Spleen (tissue), 11 donors: ENCODE measurements at regions not wholly inside any gene's neighbourhood (a gene's known extent, or its start where the extent isn't known, plus 50 kb on each side); places are given as distances from the start of the nearest gene placed in this dataset.

Experiments
- DNase-seq: peaks from one replicate; pipeline ENCODE4 v3.0.0-alpha.2; 2020
- H3K27ac ChIP-seq, 8 donors: fragments of 200-600 bp; sonication (generic) in 7 of 8; 1 replicate in 4 of 8; 2 replicates in 4 of 8; pipeline versions ENCODE4 v1.5.0 to v1.8.0; 2016 to 2021; ENCODE audit warnings: inconsistent platforms in 4 of 8, mild to moderate bottlenecking in 4 of 8, moderate library complexity in 1 of 8
- H3K27me3 ChIP-seq, 7 donors: fragments of 200-600 bp; sonication (generic) in 6 of 7; replicated peaks in 1 of 7; 1 replicate in 4 of 7; 2 replicates in 3 of 7; pipeline versions ENCODE4 v1.5.0 to v1.8.0; 2016 to 2021; ENCODE audit warnings: inconsistent platforms in 3 of 7, mild to moderate bottlenecking in 1 of 7
- H3K36me3 ChIP-seq, 6 donors: fragments of 200-600 bp; sonication (generic) in 5 of 6; 1 replicate in 4 of 6; 2 replicates in 2 of 6; pipeline versions ENCODE4 v1.5.0 to v1.8.0; 2016 to 2021; ENCODE audit warnings: inconsistent platforms in 2 of 6
- H3K4me1 ChIP-seq, 6 donors: fragments of 200-600 bp; sonication (generic) in 5 of 6; 1 replicate in 3 of 6; 2 replicates in 3 of 6; pipeline versions ENCODE4 v1.5.0 to v1.8.0; 2016 to 2021; ENCODE audit warnings: inconsistent platforms in 3 of 6
- H3K4me3 ChIP-seq, 8 donors: fragments of 200-600 bp; sonication (generic) in 7 of 8; 1 replicate in 4 of 8; 2 replicates in 4 of 8; pipeline versions ENCODE4 v1.5.0 to v1.8.0; 2016 to 2021; ENCODE audit warnings: inconsistent platforms in 4 of 8, mild to moderate bottlenecking in 4 of 8, moderate library complexity in 2 of 8
- H3K9me3 ChIP-seq, 8 donors: fragments of 200-600 bp; sonication (generic) in 7 of 8; 1 replicate in 4 of 8; 2 replicates in 4 of 8; pipeline versions ENCODE4 v1.5.0 to v1.8.0; 2016 to 2021; ENCODE audit warnings: inconsistent platforms in 4 of 8
- CTCF ChIP-seq, 11 experiments: fragments of 200-600 bp in 7 of 11; fragments of 450-650 bp in 4 of 11; sonication (generic) in 4 of 11; IDR thresholded peaks in 8 of 11; conservative IDR thresholded peaks in 3 of 11; 1 replicate in 7 of 11; 2 replicates in 4 of 11; pipeline versions ENCODE4 v1.4.0 to v1.8.0; 2016 to 2021; ENCODE audit warnings: antibody characterized with exemption in 11 of 11, inconsistent platforms in 4 of 11, mild to moderate bottlenecking in 1 of 11
- POLR2A ChIP-seq, 3 donors: fragments of 450-650 bp; IDR thresholded peaks; one replicate each; pipeline ENCODE4 v1.5.1; 2017; ENCODE audit warnings: antibody characterized with exemption in 3 of 3, mild to moderate bottlenecking in 1 of 3
- POLR2AphosphoS5 ChIP-seq, 3 donors: sonication (generic); formaldehyde crosslinking; IDR thresholded peaks; one replicate each; pipeline ENCODE4 v1.5.1; 2017; ENCODE audit warnings: antibody characterized with exemption in 3 of 3
- WGBS, 5 donors: extraction: QIAGEN DNeasy Blood & Tissue Kit in 3 of 5; methylation state at CpG; one replicate each; pipeline versions ENCODE4 v1.1.5 to v1.1.7; 2013 to 2018; 5-methylcytosine and 5-hydroxymethylcytosine counted together
- intact Hi-C: fragments of 100-400 bp; cut with DNase I; formaldehyde crosslinking; loops from one replicate; pipeline ENCODE4 v1.15.0; 2023; ENCODE audit warnings: low total_unique reads
- donor health status: healthy with polysubstance abuse.
- donor health status: DM: no; HTN: no; CAD: no; lungs with moderate emphysema.
- donor health status: DM: no; HTN: no; CAD: no.
- donor health status: Bipolar disorder and iron deficiency.
- donor health status: healthy.
- donor health status: DM: no; HTN: no; CAD: no.
- donor health status: DM: yes; HTN: yes; CAD: no.

- DNase-seq: no peak
- H3K36me3 ChIP-seq: no peaks in the 10 kb centered on the region
- H3K4me3 ChIP-seq: no peak overlapping the region
- peaks cover 0 to 3% (median 0%) of the 10 kb centered on the region in 8 donors for H3K9me3 ChIP-seq
- H3K27me3 ChIP-seq: no peaks in the 10 kb centered on the region
- intact Hi-C loops: no loop called here
- TF ChIP-seq POLR2AphosphoS5 (IDR thresholded peaks at IDR 0.05) (no peak), CTCF (IDR thresholded peaks at IDR 0.05 in 8 of 11, conservative IDR thresholded peaks at IDR 0.05 in 3 of 11) (no peak), POLR2A (IDR thresholded peaks at IDR 0.05) (no peak)
- no peak overlapping the region for H3K27ac ChIP-seq
- WGBS, 5 donors: 0 to 20% (median 5%) methylated on average over 1 of the region's 1 CpG
- no peaks in the 10 kb centered on the region for H3K4me1 ChIP-seq
Observed at GRCh38 chr5:5560016-5560415, 137.5 kb downstream of the ICE1 start.

- DNase-seq: no peak
- H3K4me1 ChIP-seq: no peaks in the 10 kb centered on the region
- no peaks in the 10 kb centered on the region for H3K36me3 ChIP-seq
- peaks cover 0 to 12% (median 0%) of the 10 kb centered on the region in 8 donors for H3K9me3 ChIP-seq
- WGBS, 5 donors: 67 to 70% (median 68%) methylated on average over 15 of the region's 15 CpGs
- no peak overlapping the region for H3K27ac ChIP-seq
- no peak overlapping the region for H3K4me3 ChIP-seq
- H3K27me3 ChIP-seq: no peaks in the 10 kb centered on the region
- TF ChIP-seq POLR2A (IDR thresholded peaks at IDR 0.05) (no peak), CTCF (IDR thresholded peaks at IDR 0.05 in 8 of 11, conservative IDR thresholded peaks at IDR 0.05 in 3 of 11) (no peak), POLR2AphosphoS5 (IDR thresholded peaks at IDR 0.05) (no peak)
- intact Hi-C loops: no loop called here
Observed at GRCh38 chr5:5558638-5559527, 136.4 kb downstream of the ICE1 start.

- 74 to 87% (median 83%) methylated on average over 6 of the region's 6 CpGs for WGBS, 5 donors
- Histone ChIP-seq H3K36me3 (no peaks in the 10 kb centered on the region), H3K27ac (no peak overlapping the region), H3K27me3 (no peaks in the 10 kb centered on the region), H3K9me3 (peaks cover 0 to 15% (median 0%) of the 10 kb centered on the region in 8 donors), H3K4me1 (no peaks in the 10 kb centered on the region), H3K4me3 (no peak overlapping the region)
- intact Hi-C loops: no loop called here
- no peak for TF ChIP-seq CTCF (IDR thresholded peaks at IDR 0.05 in 8 of 11, conservative IDR thresholded peaks at IDR 0.05 in 3 of 11)
- TF ChIP-seq POLR2AphosphoS5 (IDR thresholded peaks at IDR 0.05): no peak
- TF ChIP-seq POLR2A (IDR thresholded peaks at IDR 0.05): no peak
- DNase-seq: no peak
Observed at GRCh38 chr5:5558102-5558501, 135.6 kb downstream of the ICE1 start.

GRCh38 chr5:5551499-5551898 is 129.0 kb downstream of the ICE1 start:
- Histone ChIP-seq H3K27ac (no peak overlapping the region), H3K4me3 (no peak overlapping the region), H3K36me3 (no peaks in the 10 kb centered on the region), H3K4me1 (no peaks in the 10 kb centered on the region), H3K27me3 (peaks cover 0 to 3% (median 0%) of the 10 kb centered on the region in 7 donors), H3K9me3 (peaks cover 0 to 15% (median 0%) of the 10 kb centered on the region in 8 donors)
- TF ChIP-seq CTCF (IDR thresholded peaks at IDR 0.05 in 8 of 11, conservative IDR thresholded peaks at IDR 0.05 in 3 of 11) (no peak), POLR2A (IDR thresholded peaks at IDR 0.05) (no peak), POLR2AphosphoS5 (IDR thresholded peaks at IDR 0.05) (no peak)
- intact Hi-C loops: no loop called here
- WGBS, 5 donors: 83 to 98% (median 88%) methylated on average over 4 of the region's 4 CpGs
- no peak for DNase-seq
